Fibroblast of peridontal ligament (primary cell): ENCODE measurements at regions not wholly inside any gene's neighbourhood (a gene's known extent, or its start where the extent isn't known, plus 50 kb on each side); places are given as distances from the start of the nearest gene placed in this dataset.
"Not testable (repeated sequence)": the region's sequence is repeated elsewhere in the genome, so short reads cannot be mapped to it uniquely, and the experiment has no call there.

ENCODE experiments used
- DNase-seq: peaks from one replicate; pipeline ENCODE4 v3.0.0-alpha.2; 2010; ENCODE audit errors: extremely low read depth

GRCh38 chrX:71822314-71822713 lies 59.2 kb downstream of the CXorf49B start:
- DNase-seq: not testable (repeated sequence)

- DNase-seq: no peak
Observed at GRCh38 chrX:71823391-71824057, 60.4 kb downstream of the CXorf49B start.

GRCh38 chrX:71828086-71828485 lies 64.9 kb downstream of the CXorf49B start:
- no peak for DNase-seq

GRCh38 chrX:71838092-71838491 lies 72.6 kb upstream of the NHSL2 start:
- DNase-seq: not testable (repeated sequence)

- peak; percentile 38 for DNase-seq
Observed at GRCh38 chrX:71846429-71846828, 64.2 kb upstream of the NHSL2 start.

- no peak for DNase-seq
Observed at GRCh38 chrX:71852182-71852581, 58.5 kb upstream of the NHSL2 start.

- DNase-seq: peak; percentile 49
Observed at GRCh38 chrX:71859637-71860036, 51.0 kb upstream of the NHSL2 start.
